Mucosa of rectum (tissue), 2 donors: ENCODE measurements at regions not wholly inside any gene's neighbourhood (a gene's known extent, or its start where the extent isn't known, plus 50 kb on each side); places are given as distances from the start of the nearest gene placed in this dataset.

Source experiments
- H3K27ac ChIP-seq, 2 donors: one replicate each; pipeline ENCODE4 v1.7.0; 2013; ENCODE audit warnings: inconsistent platforms in 2 of 2, low read depth in 2 of 2, low read length in 2 of 2
- H3K27me3 ChIP-seq, 2 donors: one replicate each; pipeline ENCODE4 v1.7.0; 2013; ENCODE audit warnings: low read length in 2 of 2; ENCODE audit not compliant: control insufficient read depth in 2 of 2, insufficient read depth in 2 of 2
- H3K36me3 ChIP-seq, 2 donors: one replicate each; pipeline ENCODE4 v1.7.0; 2013; ENCODE audit warnings: low read length in 2 of 2; ENCODE audit not compliant: control insufficient read depth in 2 of 2, insufficient read depth in 2 of 2
- H3K4me1 ChIP-seq, 2 donors: one replicate each; pipeline ENCODE4 v1.7.0; 2013; ENCODE audit warnings: low read length in 2 of 2, mild to moderate bottlenecking in 1 of 2; ENCODE audit not compliant: control insufficient read depth in 2 of 2, insufficient read depth in 2 of 2
- H3K4me3 ChIP-seq, 2 donors: one replicate each; pipeline ENCODE4 v1.7.0; 2013; ENCODE audit warnings: low read length in 2 of 2
- H3K9ac ChIP-seq, 2 donors: one replicate each; pipeline ENCODE4 v1.7.0; 2013; ENCODE audit warnings: low read length in 2 of 2, low read depth in 1 of 2, mild to moderate bottlenecking in 1 of 2
- H3K9me3 ChIP-seq, 2 donors: one replicate each; pipeline ENCODE4 v1.7.0; 2013; ENCODE audit warnings: low read length in 2 of 2; ENCODE audit not compliant: control insufficient read depth in 2 of 2
- donor health status: healthy.
- donor health status: Normal muscosa, but diverticular disease.

DNA sequence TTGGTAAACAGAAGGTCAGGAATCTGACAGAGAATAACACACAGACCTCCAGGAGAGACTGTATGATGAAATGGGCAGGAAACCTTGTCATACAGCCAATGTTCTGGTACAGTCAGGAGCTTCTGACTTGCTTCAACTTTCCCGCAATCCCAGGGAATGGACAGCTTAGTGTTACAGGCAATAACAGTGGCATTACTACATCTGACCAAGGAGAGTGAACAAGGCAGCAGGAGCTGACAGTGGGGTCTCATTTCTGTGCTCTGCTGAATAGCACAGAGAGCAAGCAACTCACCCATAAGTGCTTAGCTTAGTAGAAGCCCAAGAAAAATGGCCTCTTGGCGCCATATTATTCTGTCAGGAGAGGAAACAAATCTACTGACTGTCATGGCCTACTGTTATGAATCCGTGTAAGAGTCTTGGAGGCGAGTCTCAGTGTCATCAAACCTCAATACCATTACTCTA is 186.2 kb upstream of the MTPN start:
- Histone ChIP-seq H3K4me3 (no peak overlapping the region), H3K4me1 (no peaks in the 10 kb centered on the region), H3K9ac (no peak overlapping the region), H3K27ac (no peak overlapping the region), H3K9me3 (peaks cover 0 to 3% of the 10 kb centered on the region in 2 donors), H3K36me3 (no peaks in the 10 kb centered on the region), H3K27me3 (no peaks in the 10 kb centered on the region)

GRCh38 chr7:136150311-136150710 is 173.2 kb upstream of the MTPN start:
- Histone ChIP-seq H3K27me3 (no peaks in the 10 kb centered on the region), H3K9me3 (no peaks in the 10 kb centered on the region), H3K36me3 (no peaks in the 10 kb centered on the region), H3K27ac (no peak overlapping the region), H3K4me1 (no peaks in the 10 kb centered on the region), H3K9ac (no peak overlapping the region), H3K4me3 (no peak overlapping the region)

DNA sequence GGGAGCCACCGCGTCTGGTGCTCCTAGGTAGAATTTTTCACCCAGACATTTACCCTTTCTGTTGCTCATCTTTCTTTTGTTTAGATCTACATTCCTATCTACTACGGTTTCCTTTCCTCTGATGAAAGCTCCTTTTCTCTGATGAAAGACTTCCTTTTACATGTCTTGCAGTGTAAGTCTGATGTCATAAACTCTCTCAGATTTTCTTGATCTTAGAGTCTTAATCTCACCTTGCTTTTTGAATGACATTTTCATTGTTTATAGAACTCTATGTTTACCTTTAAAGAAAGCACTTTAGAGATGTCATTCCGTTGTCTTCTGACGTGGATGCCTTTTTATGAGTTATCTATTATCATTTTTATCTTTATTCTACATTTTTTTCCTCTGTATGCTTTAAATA is 171.8 kb upstream of the MTPN start:
- H3K4me1 ChIP-seq: no peaks in the 10 kb centered on the region
- no peaks in the 10 kb centered on the region for H3K27me3 ChIP-seq
- H3K9ac ChIP-seq: no peak overlapping the region
- H3K27ac ChIP-seq: no peak overlapping the region
- no peaks in the 10 kb centered on the region for H3K9me3 ChIP-seq
- H3K36me3 ChIP-seq: no peaks in the 10 kb centered on the region
- no peak overlapping the region for H3K4me3 ChIP-seq

DNA sequence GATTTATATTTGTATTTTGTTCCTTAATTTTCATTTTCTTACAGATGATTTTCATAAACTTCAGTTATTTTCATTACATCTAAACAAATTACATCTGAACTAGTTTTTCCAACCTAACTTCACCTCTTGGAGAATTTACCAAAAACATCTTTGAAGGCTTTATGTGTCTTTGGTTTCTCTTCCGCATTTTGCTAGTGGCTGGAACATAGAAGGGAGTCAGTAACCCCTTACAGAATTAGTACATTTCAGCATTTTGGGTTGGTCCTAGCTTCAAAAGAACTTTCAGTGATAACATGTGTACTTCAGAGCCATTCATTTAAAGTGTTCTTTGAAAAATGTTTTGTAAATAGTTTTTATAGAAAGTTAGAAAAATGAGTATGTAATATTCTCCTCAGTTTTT is 169.8 kb upstream of the MTPN start:
- no peaks in the 10 kb centered on the region for H3K4me1 ChIP-seq
- no peaks in the 10 kb centered on the region for H3K36me3 ChIP-seq
- H3K9ac ChIP-seq: no peak overlapping the region
- no peak overlapping the region for H3K4me3 ChIP-seq
- H3K27me3 ChIP-seq: no peaks in the 10 kb centered on the region
- H3K27ac ChIP-seq: no peak overlapping the region
- no peaks in the 10 kb centered on the region for H3K9me3 ChIP-seq

DNA sequence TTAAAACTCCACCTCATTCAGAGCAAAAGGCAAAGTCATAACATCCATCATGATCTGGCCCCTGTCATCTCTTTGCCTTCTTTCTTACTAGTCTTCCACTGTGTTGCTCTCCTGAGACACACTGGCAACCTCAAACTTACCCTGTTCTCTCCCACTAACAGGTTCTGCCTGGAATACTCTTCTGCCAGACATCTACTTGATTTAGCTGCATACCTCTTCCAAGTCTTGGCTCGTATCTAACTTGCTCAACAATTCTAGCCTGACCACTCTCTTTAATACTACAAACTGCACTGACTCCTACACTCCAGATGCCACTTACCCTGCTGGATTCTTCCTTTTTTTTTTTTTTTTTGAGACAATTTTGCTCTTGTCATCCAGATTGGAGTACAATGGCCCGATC is 167.0 kb upstream of the MTPN start:
- H3K36me3 ChIP-seq: no peaks in the 10 kb centered on the region
- H3K9me3 ChIP-seq: no peaks in the 10 kb centered on the region
- H3K9ac ChIP-seq: no peak overlapping the region
- H3K4me1 ChIP-seq: no peaks in the 10 kb centered on the region
- no peak overlapping the region for H3K4me3 ChIP-seq
- H3K27me3 ChIP-seq: no peaks in the 10 kb centered on the region
- H3K27ac ChIP-seq: no peak overlapping the region

DNA sequence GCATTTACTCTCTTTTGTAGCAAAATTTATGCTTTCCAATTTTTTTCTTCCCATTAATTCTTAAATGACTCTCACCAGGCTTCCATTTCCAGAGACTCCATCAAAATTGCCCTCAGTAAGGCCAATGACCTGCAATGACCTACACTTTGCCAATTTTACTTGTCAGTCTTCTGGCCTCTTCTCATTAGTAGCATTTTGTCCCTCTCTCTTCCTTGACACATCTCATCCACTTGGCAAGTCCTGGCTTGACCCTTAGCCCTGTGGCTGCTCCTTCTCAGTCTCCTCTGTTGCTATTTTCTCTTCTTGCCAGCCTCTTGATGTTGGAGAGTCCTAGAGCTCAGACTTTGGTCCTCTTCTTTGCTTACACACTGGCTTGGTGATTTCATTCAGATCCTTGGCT is 166.1 kb upstream of the MTPN start:
- no peaks in the 10 kb centered on the region for H3K36me3 ChIP-seq
- no peak overlapping the region for H3K9ac ChIP-seq
- no peak overlapping the region for H3K27ac ChIP-seq

DNA sequence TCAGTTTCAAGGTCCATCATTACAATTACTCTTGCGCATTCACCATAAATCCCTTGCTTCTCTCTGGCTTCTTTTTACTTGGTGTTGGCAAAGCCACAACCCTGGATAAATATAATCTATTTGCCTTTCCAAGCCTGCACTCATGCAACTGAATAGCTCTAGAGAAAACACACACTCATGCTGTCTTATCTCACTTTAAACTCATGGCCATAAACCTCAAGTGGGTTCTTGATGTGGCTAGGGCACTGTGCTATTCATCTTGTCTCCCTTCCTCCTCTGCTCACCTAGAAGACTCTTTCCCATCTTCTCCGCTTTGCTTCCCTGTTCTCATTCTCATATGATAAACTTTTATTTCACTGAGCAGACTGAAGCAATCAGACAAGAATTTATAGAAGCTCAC is 165.4 kb upstream of the MTPN start:
- no peaks in the 10 kb centered on the region for H3K9me3 ChIP-seq
- H3K36me3 ChIP-seq: no peaks in the 10 kb centered on the region
- H3K27me3 ChIP-seq: no peaks in the 10 kb centered on the region
- no peaks in the 10 kb centered on the region for H3K4me1 ChIP-seq
- H3K9ac ChIP-seq: no peak overlapping the region
- H3K4me3 ChIP-seq: no peak overlapping the region
- H3K27ac ChIP-seq: no peak overlapping the region

More for the DNA sequence above, 166.1 kb upstream of the MTPN start:
- Histone ChIP-seq H3K27me3 (no peaks in the 10 kb centered on the region), H3K4me1 (no peaks in the 10 kb centered on the region), H3K4me3 (no peak overlapping the region), H3K9me3 (no peaks in the 10 kb centered on the region)

GRCh38 chr7:136140469-136140868 is 163.3 kb upstream of the MTPN start:
- H3K27ac ChIP-seq: no peak overlapping the region
- no peaks in the 10 kb centered on the region for H3K9me3 ChIP-seq
- no peaks in the 10 kb centered on the region for H3K36me3 ChIP-seq
- no peak overlapping the region for H3K9ac ChIP-seq
- no peaks in the 10 kb centered on the region for H3K4me1 ChIP-seq
- no peaks in the 10 kb centered on the region for H3K27me3 ChIP-seq
- no peak overlapping the region for H3K4me3 ChIP-seq

DNA sequence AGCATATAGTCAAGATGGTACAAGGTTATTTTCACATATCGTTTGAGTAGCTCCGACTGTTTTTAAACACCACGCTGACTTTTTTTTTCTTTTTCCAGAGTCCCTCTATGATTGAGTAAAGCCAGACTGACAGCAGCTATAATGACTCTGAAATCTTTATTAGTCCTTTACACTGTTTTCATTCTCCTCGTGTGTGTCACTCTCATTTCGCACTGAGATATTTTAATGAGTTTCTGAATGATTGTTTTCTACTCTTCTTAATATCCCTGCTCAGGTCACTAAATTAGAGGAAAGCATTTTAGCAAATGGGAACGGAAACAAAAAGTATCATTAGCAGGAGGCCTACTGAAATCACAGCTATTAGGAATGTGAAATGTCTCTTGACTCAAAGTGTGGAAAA is 162.3 kb upstream of the MTPN start:
- H3K9me3 ChIP-seq: no peaks in the 10 kb centered on the region
- no peaks in the 10 kb centered on the region for H3K36me3 ChIP-seq
- H3K9ac ChIP-seq: no peak overlapping the region
- H3K27me3 ChIP-seq: no peaks in the 10 kb centered on the region
- H3K4me3 ChIP-seq: no peak overlapping the region
- H3K27ac ChIP-seq: no peak overlapping the region
- no peaks in the 10 kb centered on the region for H3K4me1 ChIP-seq

GRCh38 chr7:136138991-136139390 is 161.8 kb upstream of the MTPN start:
- Histone ChIP-seq H3K9ac (no peak overlapping the region), H3K36me3 (no peaks in the 10 kb centered on the region), H3K27ac (no peak overlapping the region), H3K27me3 (no peaks in the 10 kb centered on the region), H3K4me1 (no peaks in the 10 kb centered on the region), H3K9me3 (no peaks in the 10 kb centered on the region), H3K4me3 (no peak overlapping the region)

DNA sequence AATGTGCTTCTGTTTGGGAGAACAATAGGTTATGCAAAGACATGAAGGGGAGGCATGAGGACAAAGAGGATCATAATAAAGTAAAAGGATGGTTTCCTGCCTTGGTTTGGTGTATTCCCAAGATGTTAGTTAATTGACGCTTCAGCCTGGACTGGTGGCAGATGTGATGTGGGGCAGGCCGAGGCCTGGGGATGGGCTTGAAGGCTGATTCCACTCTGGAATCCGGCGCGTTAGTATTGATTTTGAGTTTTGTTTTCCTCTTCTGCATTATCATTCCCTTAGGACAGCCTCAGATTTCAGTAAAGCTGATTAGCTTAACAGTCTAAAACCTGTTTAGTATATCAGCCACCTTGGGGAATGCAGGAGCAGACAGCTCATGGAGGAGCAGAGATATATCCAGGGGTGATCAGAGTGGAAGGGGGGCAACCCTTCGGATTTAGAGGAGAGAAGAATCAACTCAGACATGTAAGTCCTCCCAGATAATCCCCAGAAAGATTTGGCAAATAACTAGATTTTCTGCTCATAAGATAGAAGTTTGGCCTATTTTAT is 159.8 kb upstream of the MTPN start:
- H3K36me3 ChIP-seq: no peaks in the 10 kb centered on the region

More for the DNA sequence above, 159.8 kb upstream of the MTPN start:
- no peak overlapping the region for H3K9ac ChIP-seq
- no peaks in the 10 kb centered on the region for H3K4me1 ChIP-seq
- H3K27ac ChIP-seq: no peak overlapping the region
- H3K4me3 ChIP-seq: no peak overlapping the region
- no peaks in the 10 kb centered on the region for H3K27me3 ChIP-seq
- H3K9me3 ChIP-seq: no peaks in the 10 kb centered on the region
